Activated B cell treated with CpG ODN at 0.5 μM for 24 hours (primary cell): ENCODE measurements at regions not wholly inside any gene's neighbourhood (a gene's known extent, or its start where the extent isn't known, plus 50 kb on each side); places are given as distances from the start of the nearest gene placed in this dataset.

Experiments used
- ATAC-seq: fragments of 200-7000 bp; cut with Tn5 transposase; one replicate; pipeline ENCODE4 v1.10.0; 2021; ENCODE audit warnings: low read depth, mild to moderate bottlenecking, moderate library complexity
- CTCF ChIA-PET: fragments of 350-600 bp; sonication (Branson Sonifier 250); formaldehyde crosslinking; loops from one replicate; lab custom pipeline; 2021; ENCODE audit warnings: antibody characterized with exemption; lab: Charles Lee
- POLR2A ChIA-PET: fragments of 350-600 bp; sonication (Branson Sonifier 250); formaldehyde crosslinking; loops from one replicate; lab custom pipeline; 2021; ENCODE audit warnings: antibody characterized with exemption; lab: Charles Lee
- DNase-seq: peaks from one replicate; pipeline ENCODE4 v3.0.0; 2022
- H3K27ac Mint-ChIP-seq: one replicate; pipeline ENCODE4 v1.8.0; 2020; ENCODE audit warnings: mixed read lengths
- H3K27me3 Mint-ChIP-seq: one replicate; pipeline ENCODE4 v1.8.0; 2021; ENCODE audit warnings: mixed read lengths
- H3K36me3 Mint-ChIP-seq: one replicate; pipeline ENCODE4 v1.8.0; 2021; ENCODE audit warnings: low read depth, mixed read lengths
- H3K4me1 Mint-ChIP-seq: one replicate; pipeline ENCODE4 v1.8.0; 2021; ENCODE audit warnings: mixed read lengths
- H3K4me3 Mint-ChIP-seq: one replicate; pipeline ENCODE4 v1.8.0; 2020; ENCODE audit warnings: mild to moderate bottlenecking, mixed read lengths
- H3K9me3 Mint-ChIP-seq: one replicate; pipeline ENCODE4 v1.8.0; 2020; ENCODE audit warnings: mixed read lengths
- CTCF ChIP-seq: fragments of 200-600 bp; IDR thresholded peaks from one replicate; pipeline ENCODE4 v1.8.0; 2022; ENCODE audit warnings: antibody characterized with exemption, mild to moderate bottlenecking
- intact Hi-C: fragments of 100-400 bp; cut with micrococcal nuclease; formaldehyde crosslinking; loops from one replicate; pipeline ENCODE4 v1.15.1; 2024

GRCh38 chr2:125736306-125736705 lies 919.7 kb upstream of the GYPC start:
- Mint-ChIP-seq H3K27ac (no peak overlapping the region), H3K27me3 (no peaks in the 10 kb centered on the region)

GRCh38 chr2:125745514-125745913 lies 910.4 kb upstream of the GYPC start:
- Mint-ChIP-seq H3K4me1 (no peaks in the 10 kb centered on the region), H3K27ac (no peak overlapping the region), H3K27me3 (no peaks in the 10 kb centered on the region), H3K4me3 (no peak overlapping the region), H3K36me3 (no peaks in the 10 kb centered on the region), H3K9me3 (no peaks in the 10 kb centered on the region)
- DNase-seq: no peak
- intact Hi-C loops: loop anchor here (2.0 kb wide), 1 partner anchor 1031 kb away; no protein-coding TSS in a partner anchor
- TF ChIP-seq CTCF: no peak
- ChIA-PET POLR2A (no interaction called here), CTCF (no interaction called here)
- no peak for ATAC-seq

More at GRCh38 chr2:125736306-125736705, 919.7 kb upstream of the GYPC start:
- Mint-ChIP-seq H3K4me3 (no peak overlapping the region), H3K4me1 (no peaks in the 10 kb centered on the region), H3K9me3 (peaks cover 25% of the 10 kb centered on the region), H3K36me3 (no peaks in the 10 kb centered on the region)
- TF ChIP-seq CTCF: no peak
- POLR2A ChIA-PET: no interaction called here
- no peak for ATAC-seq
- intact Hi-C loops: no loop called here
- CTCF ChIA-PET: no interaction called here
- DNase-seq: no peak

GRCh38 chr2:125746321-125747164 lies 909.4 kb upstream of the GYPC start:
- no peak for ATAC-seq
- Mint-ChIP-seq H3K27me3 (no peaks in the 10 kb centered on the region), H3K4me3 (no peak overlapping the region), H3K9me3 (no peaks in the 10 kb centered on the region), H3K36me3 (no peaks in the 10 kb centered on the region), H3K27ac (no peak overlapping the region), H3K4me1 (no peaks in the 10 kb centered on the region)
- intact Hi-C loops: no loop called here
- ChIA-PET CTCF (no interaction called here), POLR2A (no interaction called here)
- DNase-seq: no peak
- TF ChIP-seq CTCF: no peak

- Mint-ChIP-seq H3K4me3 (no peak overlapping the region), H3K9me3 (no peaks in the 10 kb centered on the region), H3K27ac (no peak overlapping the region), H3K4me1 (no peaks in the 10 kb centered on the region), H3K27me3 (no peaks in the 10 kb centered on the region), H3K36me3 (no peaks in the 10 kb centered on the region)
- intact Hi-C loops: no loop called here
- ATAC-seq (no peak), DNase-seq (no peak)
- CTCF ChIA-PET: no interaction called here
- TF ChIP-seq CTCF: no peak
- POLR2A ChIA-PET: no interaction called here
Measured at GRCh38 chr2:125747165-125747425, 908.9 kb upstream of the GYPC start.

GRCh38 chr2:125756431-125756830 lies 899.5 kb upstream of the GYPC start:
- no peaks in the 10 kb centered on the region for H3K36me3 Mint-ChIP-seq
- ATAC-seq (no peak), DNase-seq (no peak)
- H3K4me1 Mint-ChIP-seq: no peaks in the 10 kb centered on the region
- intact Hi-C loops: no loop called here
- H3K27ac Mint-ChIP-seq: no peak overlapping the region
- ChIA-PET CTCF (no interaction called here), POLR2A (no interaction called here)
- no peak for TF ChIP-seq CTCF
- no peak overlapping the region for H3K4me3 Mint-ChIP-seq
- H3K27me3 Mint-ChIP-seq: no peaks in the 10 kb centered on the region
- H3K9me3 Mint-ChIP-seq: peaks cover 3% of the 10 kb centered on the region
